ENCODE measurements at regions not wholly inside any gene's neighbourhood (a gene's known extent, or its start where the extent isn't known, plus 50 kb on each side); places are given as distances from the start of the nearest gene placed in this dataset.
A peak's percentile ranks its signal among the peaks of the same experiment; 100 is the strongest.
"Not testable (repeated sequence)": the region's sequence is repeated elsewhere in the genome, so short reads cannot be mapped to it uniquely, and the experiment has no call there.

DNA sequence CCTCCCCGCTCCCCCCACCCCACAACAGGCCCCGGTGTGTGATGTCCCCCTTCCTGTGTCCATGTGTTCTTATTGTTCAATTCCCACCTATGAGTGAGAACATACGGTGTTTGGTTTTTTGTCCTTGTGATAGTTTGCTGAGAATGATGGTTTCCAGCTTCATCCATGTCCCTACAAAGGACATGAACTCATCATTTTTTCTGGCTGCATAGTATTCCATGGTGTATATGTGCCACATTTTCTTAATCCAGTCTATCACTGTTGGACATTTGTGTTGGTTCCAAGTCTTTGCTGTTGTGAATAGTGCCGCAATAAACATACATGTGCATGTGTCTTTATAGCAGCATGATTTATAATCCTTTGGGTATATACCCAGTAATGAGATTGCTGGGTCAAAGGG is 104.3 kb downstream of the MTPN start:
- not testable (repeated sequence) for DNase-seq (ENCODE audit: low read depth)

- DNase-seq (ENCODE audit: low read depth): no peak
Observed at GRCh38 chr7:135862586-135863340, 114.2 kb upstream of the FAM180A start.

GRCh38 chr7:135859538-135859937 is 110.9 kb upstream of the FAM180A start:
- DNase-seq (ENCODE audit: low read depth): no peak

DNA sequence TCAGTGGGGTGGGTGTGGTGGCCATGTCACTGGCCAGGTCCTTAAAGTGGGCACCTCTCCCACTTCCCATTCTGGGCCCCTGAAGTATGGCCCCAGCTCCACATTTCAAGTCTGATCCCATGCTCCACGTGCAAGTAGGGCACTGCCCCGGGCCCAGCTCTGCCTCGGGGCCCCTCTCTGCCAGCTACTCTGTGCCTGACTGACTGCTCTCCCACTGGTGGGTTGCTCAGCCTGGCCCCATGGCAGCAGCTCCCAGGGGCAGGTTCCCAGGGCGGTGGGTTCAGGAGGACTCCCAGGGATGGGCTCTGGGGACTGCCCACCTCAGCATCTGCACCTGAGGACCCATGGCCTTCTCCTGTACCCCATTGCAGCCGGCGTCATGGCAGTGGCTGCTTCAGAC is 110.2 kb upstream of the FAM180A start:
- DNase-seq (ENCODE audit: low read depth): no peak

- no peak for DNase-seq (ENCODE audit: low read depth)
Observed at GRCh38 chr7:135858379-135858778, 109.8 kb upstream of the FAM180A start.

DNA sequence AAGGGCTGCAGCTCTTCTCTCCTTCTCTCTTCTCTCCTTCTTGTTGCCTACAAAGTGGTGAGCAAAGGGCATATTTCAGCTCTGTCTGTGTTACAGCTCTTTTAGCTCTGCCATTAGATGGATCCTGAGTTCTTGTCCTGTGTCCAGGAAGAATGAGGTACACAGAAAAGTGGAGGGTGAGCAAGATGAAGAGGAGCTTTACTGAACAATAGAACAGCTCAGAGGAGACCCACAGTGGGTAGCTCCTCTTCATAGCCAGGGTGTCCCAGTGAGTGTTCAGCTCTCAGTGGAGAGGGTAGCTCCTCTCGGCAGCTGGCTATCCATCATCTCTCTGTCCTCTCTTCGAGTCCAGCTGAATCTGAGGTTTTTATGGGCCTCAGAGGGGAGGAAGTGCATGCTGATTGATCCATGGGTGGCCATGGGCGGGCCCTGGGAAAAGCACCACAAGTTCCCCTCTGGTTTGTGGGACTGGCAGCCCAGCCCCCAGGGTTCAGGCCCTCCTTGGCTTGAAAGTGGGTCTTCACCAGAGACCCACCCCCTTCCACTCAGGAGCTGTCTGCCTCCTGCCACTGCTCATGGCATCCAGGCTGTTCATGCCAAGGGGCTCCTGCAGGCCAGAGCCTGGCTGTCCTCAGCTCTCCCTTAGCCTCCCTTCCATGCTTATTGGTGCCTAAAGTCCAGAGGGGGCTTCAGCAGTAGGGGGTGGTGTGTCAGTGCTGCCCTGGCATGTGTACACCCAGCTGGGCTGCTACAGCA is 109.1 kb upstream of the FAM180A start:
- DNase-seq (ENCODE audit: low read depth): no peak

GRCh38 chr7:135856356-135857144 is 107.9 kb upstream of the FAM180A start:
- DNase-seq (ENCODE audit: low read depth): peak; percentile 79

DNA sequence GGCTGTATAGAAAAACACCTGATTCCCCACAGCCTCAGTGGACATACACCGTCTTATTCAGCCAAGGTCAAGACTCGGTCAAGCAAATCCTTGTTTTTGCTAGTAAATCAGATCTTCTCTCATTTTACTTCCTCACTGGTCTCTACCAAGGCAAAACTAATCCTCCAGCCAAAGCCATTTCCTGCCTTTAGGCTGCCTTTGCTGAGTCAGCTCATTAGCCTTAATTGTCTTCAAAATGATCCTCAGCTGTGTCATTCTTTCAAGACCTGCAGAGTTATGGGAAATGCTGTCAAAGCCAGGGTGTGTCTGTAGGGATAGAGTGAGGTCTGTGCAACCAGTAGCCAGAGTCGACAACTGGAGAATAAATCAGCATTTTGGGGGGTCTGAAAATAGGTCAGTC is 107.2 kb upstream of the FAM180A start:
- DNase-seq (ENCODE audit: low read depth): peak; percentile 45

- DNase-seq (ENCODE audit: low read depth): peak; percentile 43
Observed at GRCh38 chr7:135853499-135853898, 104.9 kb upstream of the FAM180A start.

GRCh38 chr7:135853008-135853407 is 104.4 kb upstream of the FAM180A start:
- DNase-seq (ENCODE audit: low read depth): no peak

- DNase-seq (ENCODE audit: low read depth): no peak
Observed at GRCh38 chr7:135847242-135847641, 98.6 kb upstream of the FAM180A start.

- no peak for DNase-seq (ENCODE audit: low read depth)
Observed at GRCh38 chr7:135846339-135846738, 97.7 kb upstream of the FAM180A start.

DNA sequence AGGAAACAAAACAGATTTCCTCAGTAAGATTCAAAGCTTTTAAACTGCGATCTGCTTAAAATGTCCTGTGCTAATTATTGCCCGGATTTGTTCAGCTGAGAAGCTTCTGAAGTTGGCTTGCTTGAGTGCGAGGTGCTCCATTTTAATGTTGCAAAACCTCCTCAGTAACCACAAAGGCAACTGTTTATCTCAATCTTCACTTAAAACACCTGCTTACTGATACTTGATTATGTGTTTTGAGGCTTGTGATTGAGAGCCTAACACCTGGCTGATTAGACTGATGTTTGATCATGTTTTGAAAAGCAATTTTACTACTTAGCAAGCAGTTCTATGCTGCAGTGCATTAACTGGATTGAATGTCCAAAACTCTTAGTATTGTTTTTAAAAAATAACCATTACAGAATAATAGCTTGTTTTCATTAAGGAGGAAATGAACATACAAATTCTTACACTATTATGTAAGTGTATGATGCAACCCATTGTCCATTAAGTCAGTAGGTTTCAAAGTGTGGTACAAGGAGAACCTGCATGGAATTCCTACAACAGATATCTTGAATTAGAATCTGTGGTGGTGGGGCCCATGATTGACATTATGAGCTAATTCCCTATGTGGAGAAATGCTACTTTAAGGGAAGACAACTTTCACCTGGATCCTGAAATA is 96.9 kb upstream of the FAM180A start:
- DNase-seq (ENCODE audit: low read depth): no peak

DNA sequence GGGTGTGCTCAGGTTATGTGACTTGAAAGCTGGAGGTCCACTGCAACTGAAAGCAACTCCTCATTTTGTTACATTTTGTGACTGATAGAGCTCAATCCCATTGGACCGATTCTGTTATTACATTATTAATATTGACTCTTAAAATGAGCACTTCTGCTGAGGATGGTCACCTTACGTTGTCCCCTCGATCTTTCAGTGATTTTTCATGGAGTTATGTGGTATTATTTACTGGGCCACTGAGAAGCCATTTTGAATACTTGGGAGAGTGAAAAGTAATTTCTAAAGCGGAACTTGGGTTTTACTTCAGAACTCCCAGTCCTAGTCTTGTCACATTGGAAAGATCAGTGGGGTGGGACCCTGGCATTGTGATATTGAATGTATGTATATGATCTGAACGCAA is 96.3 kb upstream of the FAM180A start:
- DNase-seq (ENCODE audit: low read depth): no peak

DNA sequence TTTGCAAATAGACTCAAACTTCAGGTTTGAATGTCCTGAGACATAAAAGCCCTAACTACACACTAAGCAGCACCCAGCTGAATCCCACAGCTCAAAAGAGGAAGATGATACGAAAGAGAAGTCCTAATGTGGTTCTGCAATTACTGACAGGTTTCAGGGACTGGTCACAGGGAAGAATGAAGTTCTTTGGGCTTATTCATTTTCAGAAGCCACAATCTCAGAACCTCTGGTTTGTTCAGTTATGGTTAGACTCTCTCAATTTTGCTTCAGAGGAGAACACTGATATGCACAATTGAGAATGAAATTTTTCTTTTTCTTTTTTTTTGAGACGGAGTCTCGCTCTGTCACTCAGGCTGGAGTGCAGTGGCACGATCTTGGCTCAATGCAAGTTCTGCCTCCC is 94.6 kb upstream of the FAM180A start:
- DNase-seq (ENCODE audit: low read depth): no peak

- no peak for DNase-seq (ENCODE audit: low read depth)
Observed at GRCh38 chr7:135842446-135843179, 94.0 kb upstream of the FAM180A start.

- DNase-seq (ENCODE audit: low read depth): no peak
Observed at GRCh38 chr7:135840591-135840990, 92.0 kb upstream of the FAM180A start.

DNA sequence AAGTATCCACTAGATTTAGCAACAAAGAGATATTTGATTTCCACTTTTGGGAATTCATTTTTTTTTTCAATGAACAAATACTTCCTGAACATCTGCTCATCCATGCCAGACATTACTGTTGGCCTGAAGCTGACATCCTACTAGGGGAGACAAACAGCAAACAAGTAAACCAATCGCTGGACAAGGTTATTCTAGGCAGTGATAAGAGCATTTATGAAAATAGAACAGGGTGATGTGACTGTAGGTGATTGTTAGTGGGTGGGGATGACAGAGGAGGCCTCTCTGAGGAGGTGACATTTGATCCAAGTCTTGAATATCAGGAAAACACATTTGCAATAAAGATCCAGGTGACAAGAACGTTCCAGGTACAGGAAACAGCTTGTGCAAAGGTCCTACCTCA is 89.1 kb upstream of the FAM180A start:
- no peak for DNase-seq (ENCODE audit: low read depth)

GRCh38 chr7:135834266-135834665 is 85.7 kb upstream of the FAM180A start:
- no peak for DNase-seq (ENCODE audit: low read depth)

GRCh38 chr7:135833642-135834041 is 85.0 kb upstream of the FAM180A start:
- no peak for DNase-seq (ENCODE audit: low read depth)

- DNase-seq (ENCODE audit: low read depth): no peak
Observed at GRCh38 chr7:135831455-135832195, 83.0 kb upstream of the FAM180A start.
